OCI-LY3 (cell line): ENCODE measurements at regions not wholly inside any gene's neighbourhood (a gene's known extent, or its start where the extent isn't known, plus 50 kb on each side); places are given as distances from the start of the nearest gene placed in this dataset.

ENCODE experiments used
- CTCF ChIP-seq: fragments of 200-600, 300-600 bp; sonication (generic); IDR thresholded peaks from 2 replicates; pipeline ENCODE4 v1.5.1; 2014; ENCODE audit warnings: antibody characterized with exemption, low read length, low read depth
- EZH2phosphoT487 ChIP-seq: fragments of 200-600 bp; shearing (Covaris generic); IDR thresholded peaks from 2 replicates; pipeline ENCODE4 v1.6.1; 2018; ENCODE audit warnings: antibody characterized with exemption, mixed run types, low read depth

GRCh38 chr7:50867034-50867356, 84.3 kb upstream of the GRB10 start:
- TF ChIP-seq CTCF (no peak), EZH2phosphoT487 (no peak)
